ENCODE measurements at regions not wholly inside any gene's neighbourhood (a gene's known extent, or its start where the extent isn't known, plus 50 kb on each side); places are given as distances from the start of the nearest gene placed in this dataset.
A peak's percentile ranks its signal among the peaks of the same experiment; 100 is the strongest.

GRCh38 chr7:156309016-156309620 is 331.5 kb upstream of the RNF32 start (continued):
- TF ChIP-seq ZNF462 (CRISPR knock-in tag; IDR thresholded peaks at IDR 0.05) (no peak), POLR2AphosphoS5 (IDR thresholded peaks at IDR 0.05; ENCODE audit: low read depth) (no peak)

DNA sequence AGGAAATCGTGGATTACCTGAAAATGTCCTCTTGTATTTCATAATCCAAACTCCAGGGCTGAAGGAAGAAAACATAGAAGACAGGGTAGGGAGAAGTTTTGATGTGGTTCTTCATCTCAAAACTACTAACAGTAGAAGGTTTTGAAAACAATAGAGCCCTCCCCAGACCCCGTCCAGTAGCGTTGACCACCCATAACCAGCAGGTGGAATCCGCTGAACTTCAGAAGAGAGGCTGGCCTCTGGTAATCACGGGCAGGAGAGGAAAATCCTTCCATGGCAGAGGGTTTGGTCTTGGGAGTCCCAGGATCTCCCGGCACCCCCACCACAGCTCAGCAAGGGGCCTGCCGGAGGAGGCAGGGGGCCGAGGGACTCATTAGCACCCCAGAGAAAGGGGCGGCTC is 333.4 kb upstream of the RNF32 start:
- no peak for TF ChIP-seq EZH2phosphoT487 (IDR thresholded peaks at IDR 0.05; ENCODE audit: unreplicated experiment)
- TF ChIP-seq, protein P1, sequence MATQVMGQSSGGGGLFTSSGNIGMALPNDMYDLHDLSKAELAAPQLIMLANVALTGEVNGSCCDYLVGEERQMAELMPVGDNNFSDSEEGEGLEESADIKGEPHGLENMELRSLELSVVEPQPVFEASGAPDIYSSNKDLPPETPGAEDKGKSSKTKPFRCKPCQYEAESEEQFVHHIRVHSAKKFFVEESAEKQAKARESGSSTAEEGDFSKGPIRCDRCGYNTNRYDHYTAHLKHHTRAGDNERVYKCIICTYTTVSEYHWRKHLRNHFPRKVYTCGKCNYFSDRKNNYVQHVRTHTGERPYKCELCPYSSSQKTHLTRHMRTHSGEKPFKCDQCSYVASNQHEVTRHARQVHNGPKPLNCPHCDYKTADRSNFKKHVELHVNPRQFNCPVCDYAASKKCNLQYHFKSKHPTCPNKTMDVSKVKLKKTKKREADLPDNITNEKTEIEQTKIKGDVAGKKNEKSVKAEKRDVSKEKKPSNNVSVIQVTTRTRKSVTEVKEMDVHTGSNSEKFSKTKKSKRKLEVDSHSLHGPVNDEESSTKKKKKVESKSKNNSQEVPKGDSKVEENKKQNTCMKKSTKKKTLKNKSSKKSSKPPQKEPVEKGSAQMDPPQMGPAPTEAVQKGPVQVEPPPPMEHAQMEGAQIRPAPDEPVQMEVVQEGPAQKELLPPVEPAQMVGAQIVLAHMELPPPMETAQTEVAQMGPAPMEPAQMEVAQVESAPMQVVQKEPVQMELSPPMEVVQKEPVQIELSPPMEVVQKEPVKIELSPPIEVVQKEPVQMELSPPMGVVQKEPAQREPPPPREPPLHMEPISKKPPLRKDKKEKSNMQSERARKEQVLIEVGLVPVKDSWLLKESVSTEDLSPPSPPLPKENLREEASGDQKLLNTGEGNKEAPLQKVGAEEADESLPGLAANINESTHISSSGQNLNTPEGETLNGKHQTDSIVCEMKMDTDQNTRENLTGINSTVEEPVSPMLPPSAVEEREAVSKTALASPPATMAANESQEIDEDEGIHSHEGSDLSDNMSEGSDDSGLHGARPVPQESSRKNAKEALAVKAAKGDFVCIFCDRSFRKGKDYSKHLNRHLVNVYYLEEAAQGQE (IDR thresholded peaks at IDR 0.05; ENCODE audit: unreplicated experiment) = no peak
- no peak for TF ChIP-seq ZNF114 (CRISPR knock-in tag; IDR thresholded peaks at IDR 0.05)
- no peak for TF ChIP-seq CREB1 (CRISPR knock-in tag; IDR thresholded peaks at IDR 0.05; ENCODE audit: low read depth)
- 0 out of 4 replicates have a peak, but pooled peaks of 1 of the 2 experiments have one; percentile 8 for TF ChIP-seq CTCF (conservative IDR thresholded peaks at IDR 0.05; ENCODE audit: low read depth in 2 of 2)
- H2AFZ ChIP-seq = no peak overlapping the region
- H3K36me3 Mint-ChIP-seq (ENCODE audit: low read depth) = no peaks in the 10 kb centered on the region
- ATAC-seq = peak; percentile 44
- H3K79me2 ChIP-seq (replicated peaks; ENCODE audit: insufficient read depth) = no peaks in the 10 kb centered on the region
- no peaks in the 10 kb centered on the region for H3K9me3 Mint-ChIP-seq
- no peaks in the 10 kb centered on the region for H3K27me3 ChIP-seq (ENCODE audit: insufficient read depth)
- peak; percentile 10 for DNase-seq (ENCODE audit: low spot score)
- H3K4me3 Mint-ChIP-seq = no peak overlapping the region
- H3K4me1 Mint-ChIP-seq = peaks cover 6% of the 10 kb centered on the region; the same call in 2 of the 3 replicates
- no peaks in the 10 kb centered on the region for H4K20me1 ChIP-seq (replicated peaks; ENCODE audit: insufficient read depth)
- H3K27me3 Mint-ChIP-seq (ENCODE audit: insufficient read depth, low read depth, poor library complexity) = peaks cover 3% of the 10 kb centered on the region
- H3K4me2 ChIP-seq = no peak overlapping the region
- H3K27ac ChIP-seq (ENCODE audit: low read depth) = no peak overlapping the region
- no peaks in the 10 kb centered on the region for H3K9me2 ChIP-seq (ENCODE audit: insufficient read depth)
- H3F3A ChIP-seq (replicated peaks; ENCODE audit: low read depth) = no peaks in the 10 kb centered on the region
- no peak overlapping the region for H3K4me3 ChIP-seq
- H3K27ac Mint-ChIP-seq = no peak overlapping the region
- no peaks in the 10 kb centered on the region for H3K4me1 ChIP-seq (ENCODE audit: insufficient read depth)
- no peaks in the 10 kb centered on the region for H3K36me3 ChIP-seq (ENCODE audit: insufficient read depth)

Measured in GM23338 (cell line).